Activated CD8-positive, alpha-beta T cell treated with anti-CD3 and anti-CD28 coated beads for 36 hours (primary cell): ENCODE measurements at regions not wholly inside any gene's neighbourhood (a gene's known extent, or its start where the extent isn't known, plus 50 kb on each side); places are given as distances from the start of the nearest gene placed in this dataset.

Experiments used
- ATAC-seq: fragments of 200-7000 bp; cut with Tn5 transposase; one replicate; pipeline ENCODE4 v1.10.0; 2021; ENCODE audit warnings: mild to moderate bottlenecking, moderate library complexity
- CTCF ChIA-PET: fragments of 350-600 bp; sonication (Branson Sonifier 250); formaldehyde crosslinking; loops from one replicate; lab custom pipeline; 2021; ENCODE audit warnings: antibody characterized with exemption; lab: Charles Lee
- POLR2A ChIA-PET: fragments of 350-600 bp; sonication (Branson Sonifier 250); formaldehyde crosslinking; loops from one replicate; lab custom pipeline; 2021; ENCODE audit warnings: antibody characterized with exemption; lab: Charles Lee
- DNase-seq: peaks from one replicate; pipeline ENCODE4 v3.0.0-alpha.2; 2020
- H3K27ac Mint-ChIP-seq: one replicate; pipeline ENCODE4 v1.8.0; 2021; ENCODE audit warnings: mild to moderate bottlenecking, mixed read lengths
- H3K27me3 Mint-ChIP-seq: one replicate; pipeline ENCODE4 v1.8.0; 2021; ENCODE audit warnings: mixed read lengths
- H3K36me3 Mint-ChIP-seq: one replicate; pipeline ENCODE4 v1.8.0; 2021; ENCODE audit warnings: low read depth, mixed read lengths
- H3K4me1 Mint-ChIP-seq: one replicate; pipeline ENCODE4 v1.8.0; 2021; ENCODE audit warnings: low read depth, mixed read lengths
- H3K4me3 Mint-ChIP-seq: one replicate; pipeline ENCODE4 v1.8.0; 2021; ENCODE audit warnings: mild to moderate bottlenecking, moderate library complexity, mixed read lengths
- H3K9me3 Mint-ChIP-seq: one replicate; pipeline ENCODE4 v1.8.0; 2021; ENCODE audit warnings: mixed read lengths
- intact Hi-C: fragments of 100-400 bp; cut with micrococcal nuclease; formaldehyde crosslinking; loops from one replicate; pipeline ENCODE4 v1.10.0; 2022
- TF ChIP-seq, protein P1 (sequence below): fragments of 200-600 bp; IDR thresholded peaks from one replicate; pipeline ENCODE4 v1.8.0; 2022; ENCODE audit warnings: antibody characterized with exemption, mild to moderate bottlenecking

DNA sequence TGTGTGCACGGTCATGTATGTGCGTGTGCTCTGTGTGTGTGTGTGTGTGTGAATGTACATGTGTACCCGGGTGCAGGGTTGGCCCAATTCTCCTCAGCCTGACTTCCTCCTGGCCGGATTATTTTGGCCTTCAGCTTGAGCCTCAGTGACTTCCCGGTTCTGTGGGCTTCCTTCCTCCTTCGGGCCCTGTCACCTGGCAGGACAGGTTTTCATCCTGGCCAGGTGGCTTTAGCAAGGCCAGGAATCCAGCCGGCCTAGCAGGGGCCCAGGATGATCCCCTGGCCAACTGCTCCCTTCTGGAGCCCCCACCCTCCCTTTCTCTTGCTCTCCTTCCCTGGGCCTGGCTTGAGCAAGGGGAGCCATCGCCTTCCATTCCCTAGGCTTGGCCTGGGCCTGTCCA is 140.5 kb downstream of the INHBB start:
- peaks cover 5% of the 10 kb centered on the region for H3K27me3 Mint-ChIP-seq
- TF ChIP-seq, protein P1, sequence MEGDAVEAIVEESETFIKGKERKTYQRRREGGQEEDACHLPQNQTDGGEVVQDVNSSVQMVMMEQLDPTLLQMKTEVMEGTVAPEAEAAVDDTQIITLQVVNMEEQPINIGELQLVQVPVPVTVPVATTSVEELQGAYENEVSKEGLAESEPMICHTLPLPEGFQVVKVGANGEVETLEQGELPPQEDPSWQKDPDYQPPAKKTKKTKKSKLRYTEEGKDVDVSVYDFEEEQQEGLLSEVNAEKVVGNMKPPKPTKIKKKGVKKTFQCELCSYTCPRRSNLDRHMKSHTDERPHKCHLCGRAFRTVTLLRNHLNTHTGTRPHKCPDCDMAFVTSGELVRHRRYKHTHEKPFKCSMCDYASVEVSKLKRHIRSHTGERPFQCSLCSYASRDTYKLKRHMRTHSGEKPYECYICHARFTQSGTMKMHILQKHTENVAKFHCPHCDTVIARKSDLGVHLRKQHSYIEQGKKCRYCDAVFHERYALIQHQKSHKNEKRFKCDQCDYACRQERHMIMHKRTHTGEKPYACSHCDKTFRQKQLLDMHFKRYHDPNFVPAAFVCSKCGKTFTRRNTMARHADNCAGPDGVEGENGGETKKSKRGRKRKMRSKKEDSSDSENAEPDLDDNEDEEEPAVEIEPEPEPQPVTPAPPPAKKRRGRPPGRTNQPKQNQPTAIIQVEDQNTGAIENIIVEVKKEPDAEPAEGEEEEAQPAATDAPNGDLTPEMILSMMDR, result no peak
- ATAC-seq, result no peak
- ChIA-PET CTCF (no interaction called here), POLR2A (no interaction called here)
- no peak for DNase-seq
- H3K9me3 Mint-ChIP-seq, result no peaks in the 10 kb centered on the region
- no peaks in the 10 kb centered on the region for H3K36me3 Mint-ChIP-seq
- no peak overlapping the region for H3K27ac Mint-ChIP-seq
- H3K4me1 Mint-ChIP-seq, result no peaks in the 10 kb centered on the region
- H3K4me3 Mint-ChIP-seq, result no peak overlapping the region
- intact Hi-C loops, result no loop called here

DNA sequence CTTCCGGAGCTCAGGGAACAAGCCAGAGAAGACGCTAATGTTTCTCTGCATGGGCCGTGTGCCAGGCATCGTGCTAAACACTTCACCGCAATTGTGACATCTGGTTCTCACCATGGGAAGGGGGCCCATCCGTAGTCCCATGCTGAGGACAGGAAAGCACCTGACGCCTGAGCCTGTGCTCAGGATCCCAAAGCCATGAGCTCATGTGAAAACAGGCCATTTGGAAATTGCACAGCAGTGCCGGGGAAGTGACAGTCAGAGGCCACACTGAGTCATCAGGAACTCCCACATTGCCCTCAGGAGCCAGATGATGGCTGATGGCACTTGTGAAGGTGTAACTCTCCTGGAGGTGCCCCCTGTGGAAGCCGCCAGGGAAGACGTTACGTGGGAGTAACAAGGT is 141.0 kb downstream of the INHBB start:
- POLR2A ChIA-PET, result no interaction called here
- Mint-ChIP-seq H3K4me1 (no peaks in the 10 kb centered on the region), H3K27me3 (peaks cover 5% of the 10 kb centered on the region), H3K36me3 (no peaks in the 10 kb centered on the region), H3K9me3 (no peaks in the 10 kb centered on the region), H3K27ac (no peak overlapping the region), H3K4me3 (no peak overlapping the region)
- TF ChIP-seq, protein P1, result no peak
- CTCF ChIA-PET, result no interaction called here
- DNase-seq (no peak), ATAC-seq (no peak)
- intact Hi-C loops, result no loop called here

DNA sequence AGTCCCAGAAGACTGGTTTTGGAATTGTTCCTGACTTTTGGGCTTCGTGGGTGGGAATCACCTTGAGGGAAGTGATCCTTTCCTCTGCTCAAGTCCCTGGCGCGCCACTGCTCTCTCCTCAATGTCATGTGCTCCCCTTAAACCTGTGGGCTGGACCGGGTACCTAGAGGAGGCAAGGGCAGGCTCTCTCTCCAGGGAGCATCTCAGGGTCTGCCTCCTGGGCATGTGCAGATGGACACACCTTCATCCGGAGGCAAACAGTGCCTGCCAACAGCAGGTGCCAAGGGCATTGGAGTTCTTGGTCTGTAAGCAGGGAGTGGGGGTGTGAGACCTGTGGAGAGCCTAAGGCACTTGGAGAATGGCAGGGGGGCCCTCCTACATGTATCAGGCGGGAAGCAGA is 142.6 kb downstream of the INHBB start:
- Mint-ChIP-seq H3K36me3 (no peaks in the 10 kb centered on the region), H3K27ac (no peak overlapping the region), H3K27me3 (peaks cover 7% of the 10 kb centered on the region), H3K4me3 (no peak overlapping the region), H3K9me3 (no peaks in the 10 kb centered on the region), H3K4me1 (no peaks in the 10 kb centered on the region)
- POLR2A ChIA-PET, result no interaction called here
- ATAC-seq, result no peak
- intact Hi-C loops, result no loop called here
- TF ChIP-seq, protein P1, result no peak
- CTCF ChIA-PET, result no interaction called here
- no peak for DNase-seq

DNA sequence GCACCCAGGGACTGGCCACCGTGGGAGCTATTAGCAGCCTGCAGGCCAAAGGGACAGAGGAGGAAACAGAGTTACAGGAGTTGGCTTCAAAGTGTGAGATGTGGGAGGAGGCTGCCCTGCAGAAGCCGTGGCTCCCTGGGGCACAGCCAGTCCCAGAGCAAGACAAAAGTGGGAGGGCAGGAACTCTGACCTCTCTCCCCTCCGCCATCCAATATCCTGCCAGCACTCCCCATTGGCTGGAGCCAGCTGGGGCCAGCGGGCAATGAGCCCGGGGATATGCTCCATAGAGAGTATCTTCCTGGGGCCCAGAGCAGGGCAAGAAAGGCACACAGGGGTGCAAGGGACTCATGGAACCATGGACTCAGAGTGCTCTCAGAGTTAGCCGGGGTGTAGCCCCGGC is 143.1 kb downstream of the INHBB start:
- CTCF ChIA-PET, result interaction anchor here (1.4 kb wide), 1 partner anchor 192 kb away, joined by 3 read pairs; no protein-coding TSS in a partner anchor

DNA sequence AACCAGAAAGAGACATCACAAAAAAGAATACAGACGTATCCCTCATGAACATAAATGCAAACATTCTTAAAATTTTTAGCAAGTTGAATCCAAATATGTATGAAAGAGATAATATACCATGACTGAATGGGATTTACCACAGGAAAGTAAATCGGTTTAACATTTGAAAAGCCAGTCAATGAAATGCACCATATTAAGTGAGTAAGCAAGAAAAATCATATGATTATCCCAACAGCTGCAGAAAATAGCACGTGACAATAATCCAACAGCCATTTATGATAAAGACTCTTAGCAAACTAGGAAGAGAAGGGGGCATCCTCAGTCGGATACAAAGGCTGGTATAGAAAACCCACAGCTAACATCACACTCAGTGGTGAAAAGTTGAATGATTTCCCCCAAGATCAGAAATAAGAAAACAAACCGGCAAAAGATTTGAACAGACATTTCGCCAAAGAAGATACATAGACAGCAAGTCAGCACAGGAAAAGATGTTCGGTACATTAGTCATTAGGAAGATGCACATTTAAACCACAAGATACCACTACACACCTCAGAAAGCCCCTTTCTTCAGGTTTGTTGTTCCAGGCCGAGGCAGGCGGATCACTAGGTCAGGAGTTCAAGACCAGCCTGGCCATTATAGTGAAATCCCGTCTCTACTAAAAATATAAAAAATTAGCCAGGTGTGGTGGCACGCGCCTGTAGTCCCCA is 144.3 kb downstream of the INHBB start:
- TF ChIP-seq, protein P1, result no peak
- Mint-ChIP-seq H3K27me3 (peaks cover 7% of the 10 kb centered on the region), H3K4me1 (no peaks in the 10 kb centered on the region), H3K36me3 (no peaks in the 10 kb centered on the region), H3K9me3 (no peaks in the 10 kb centered on the region), H3K27ac (no peak overlapping the region), H3K4me3 (no peak overlapping the region)
- DNase-seq (no peak), ATAC-seq (no peak)
- POLR2A ChIA-PET, result no interaction called here
- intact Hi-C loops, result no loop called here
- CTCF ChIA-PET, result interaction anchor here (1.4 kb wide), 1 partner anchor 190 kb away, joined by 3 read pairs; no protein-coding TSS in a partner anchor

More for the DNA sequence above, 143.1 kb downstream of the INHBB start:
- H3K27ac Mint-ChIP-seq, result no peak overlapping the region
- ATAC-seq, result no peak
- H3K4me3 Mint-ChIP-seq, result no peak overlapping the region
- no peaks in the 10 kb centered on the region for H3K4me1 Mint-ChIP-seq
- intact Hi-C loops, result no loop called here
- TF ChIP-seq, protein P1, result no peak
- POLR2A ChIA-PET, result no interaction called here
- H3K27me3 Mint-ChIP-seq, result peaks cover 7% of the 10 kb centered on the region
- H3K9me3 Mint-ChIP-seq, result no peaks in the 10 kb centered on the region
- H3K36me3 Mint-ChIP-seq, result no peaks in the 10 kb centered on the region
- no peak for DNase-seq
